IPS-18c (cell line): ENCODE measurements at regions not wholly inside any gene's neighbourhood (a gene's known extent, or its start where the extent isn't known, plus 50 kb on each side); places are given as distances from the start of the nearest gene placed in this dataset.

ENCODE experiments used
- H3K4me3 ChIP-seq: 2 replicates; pipeline ENCODE4 v1.7.0; 2013; ENCODE audit warnings: low read depth, mild to moderate bottlenecking, low read length, moderate library complexity; ENCODE audit not compliant: insufficient read depth
- H3K9me3 ChIP-seq: one replicate; pipeline ENCODE4 v1.6.1; 2013; ENCODE audit warnings: mild to moderate bottlenecking, low read length, moderate library complexity; ENCODE audit not compliant: control insufficient read depth, insufficient read depth

DNA sequence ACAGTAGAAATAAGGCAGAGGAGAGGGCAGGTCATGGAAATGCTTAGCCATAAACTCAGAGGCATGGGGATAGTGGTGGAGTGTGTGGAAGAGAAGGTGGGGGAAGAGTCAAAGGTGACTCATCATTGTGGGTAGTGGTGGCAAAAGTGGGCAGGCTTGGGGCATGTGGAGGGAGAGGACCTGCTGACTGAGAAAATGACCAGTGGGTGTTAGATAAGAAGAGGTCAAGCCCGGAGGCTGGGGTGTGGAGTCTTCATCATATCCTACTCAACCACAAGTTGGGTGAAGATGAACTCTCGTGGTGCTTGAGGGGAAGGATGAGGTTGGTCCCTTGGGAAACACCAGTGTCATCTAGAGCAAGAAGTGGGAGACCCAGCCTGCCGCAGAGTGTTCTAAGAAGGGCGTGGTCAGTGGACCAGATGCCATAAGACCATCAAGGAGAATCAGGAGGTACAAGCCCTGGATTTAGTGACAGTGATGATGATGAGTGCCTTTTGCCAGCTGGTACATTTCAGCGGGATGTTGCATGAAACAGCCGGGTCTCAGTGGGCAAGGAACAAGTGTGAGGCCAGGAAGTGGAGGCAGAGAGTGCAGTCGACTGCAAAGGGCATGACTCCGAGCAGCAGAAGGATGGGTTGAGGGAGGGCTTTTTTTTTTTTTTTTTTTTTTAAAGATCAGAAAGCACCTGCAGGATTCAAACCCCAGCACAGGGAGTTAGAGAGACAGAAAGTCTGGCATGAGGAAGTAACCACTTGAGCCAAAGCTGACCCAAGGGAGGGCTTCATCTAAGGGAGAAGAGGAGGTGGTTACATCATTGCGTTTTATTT is 122.6 kb upstream of the SPRED2 start:
- H3K9me3 ChIP-seq = no peaks in the 10 kb centered on the region

DNA sequence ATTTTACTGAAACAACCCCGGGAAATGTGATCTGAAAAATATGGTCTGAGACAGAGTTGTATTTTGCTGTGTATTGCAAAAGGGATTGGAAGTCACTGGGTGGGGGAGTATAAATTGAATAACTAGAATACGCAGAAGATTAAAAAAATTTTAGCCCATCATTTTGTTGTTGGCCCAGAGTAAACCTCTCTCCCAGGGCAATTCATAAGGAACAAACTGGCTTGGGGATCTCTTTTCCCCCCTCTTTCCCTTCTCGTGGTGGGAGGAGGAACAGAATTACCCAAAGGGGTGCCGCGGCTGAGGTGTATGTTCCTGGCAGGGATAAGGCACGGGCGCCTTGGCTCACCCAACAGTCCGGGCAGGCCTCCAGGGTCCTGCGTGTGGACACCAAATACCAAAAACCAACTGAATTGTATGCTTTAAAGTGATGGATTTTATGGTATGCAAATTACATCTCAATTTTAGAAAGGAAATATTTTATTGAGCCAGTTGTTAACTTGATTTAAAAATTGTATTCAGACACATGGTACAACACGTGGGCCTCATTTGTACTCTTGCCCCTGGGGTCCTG is 121.2 kb upstream of the SPRED2 start:
- no peak overlapping the region for H3K4me3 ChIP-seq
- no peaks in the 10 kb centered on the region for H3K9me3 ChIP-seq

More for the DNA sequence above, 122.6 kb upstream of the SPRED2 start:
- no peak overlapping the region for H3K4me3 ChIP-seq

GRCh38 chr2:65551528-65551927 is 119.1 kb upstream of the SPRED2 start:
- Histone ChIP-seq H3K9me3 (no peaks in the 10 kb centered on the region), H3K4me3 (no peak overlapping the region)

GRCh38 chr2:65550246-65550645 is 117.8 kb upstream of the SPRED2 start:
- H3K4me3 ChIP-seq = no peak overlapping the region
- no peaks in the 10 kb centered on the region for H3K9me3 ChIP-seq

- Histone ChIP-seq H3K9me3 (no peaks in the 10 kb centered on the region), H3K4me3 (no peak overlapping the region)
Measured at GRCh38 chr2:65549631-65550030, 117.2 kb upstream of the SPRED2 start.

DNA sequence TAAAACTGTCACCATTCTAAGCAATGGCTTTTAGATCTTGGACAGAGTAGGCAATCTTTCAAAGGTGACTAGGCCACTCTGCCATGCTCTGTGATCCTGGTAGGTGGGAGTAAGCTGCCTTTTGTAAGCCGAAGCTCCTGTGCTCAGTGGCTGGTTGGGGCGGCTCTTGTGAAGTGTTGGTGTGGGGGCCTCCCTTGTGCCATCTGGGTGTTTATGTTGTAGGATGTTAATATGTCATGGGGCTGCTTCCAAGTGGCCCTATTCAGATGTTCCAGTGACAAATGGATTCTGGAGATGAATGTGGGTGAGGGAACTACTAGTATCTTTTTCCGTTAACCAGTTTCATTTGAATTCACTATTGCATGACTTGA is 116.8 kb upstream of the SPRED2 start:
- Histone ChIP-seq H3K4me3 (no peak overlapping the region), H3K9me3 (no peaks in the 10 kb centered on the region)

DNA sequence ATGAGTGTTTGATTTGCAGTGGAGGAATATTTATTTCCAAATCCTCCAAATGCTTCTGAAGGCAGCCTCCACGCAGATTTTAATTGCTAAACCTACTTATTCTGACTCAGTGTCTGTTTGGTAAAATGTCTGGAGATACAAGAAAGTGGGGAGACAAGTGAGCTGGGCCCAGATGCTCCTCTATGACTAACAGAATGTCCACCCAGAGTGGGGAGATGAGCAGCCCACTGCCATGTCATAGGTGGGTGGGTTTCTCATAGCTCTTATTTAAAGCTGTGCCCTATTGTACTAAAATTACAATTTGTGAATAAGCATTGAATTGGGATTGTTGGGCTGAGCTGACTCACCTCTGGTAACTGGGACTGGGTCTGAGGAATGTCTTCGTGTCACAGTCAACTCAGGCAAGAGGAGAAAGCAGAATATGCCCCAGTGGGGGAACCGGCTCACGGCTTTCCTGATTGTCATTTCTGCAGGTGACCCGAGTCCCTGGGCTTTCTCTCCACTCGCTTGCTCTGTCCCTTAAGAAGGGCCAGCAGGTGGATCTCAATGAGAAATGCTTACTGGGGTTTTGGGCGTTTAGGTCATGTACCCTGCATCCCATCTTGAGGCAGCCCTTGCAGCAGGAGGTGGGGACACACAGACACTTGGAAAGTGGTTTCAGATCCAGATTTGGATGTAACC is 116.3 kb upstream of the SPRED2 start:
- Histone ChIP-seq H3K9me3 (no peaks in the 10 kb centered on the region), H3K4me3 (no peak overlapping the region)

GRCh38 chr2:65548064-65548463 is 115.7 kb upstream of the SPRED2 start:
- no peak overlapping the region for H3K4me3 ChIP-seq
- no peaks in the 10 kb centered on the region for H3K9me3 ChIP-seq

GRCh38 chr2:65545837-65546805 is 113.7 kb upstream of the SPRED2 start:
- Histone ChIP-seq H3K9me3 (no peaks in the 10 kb centered on the region), H3K4me3 (no peak overlapping the region)

DNA sequence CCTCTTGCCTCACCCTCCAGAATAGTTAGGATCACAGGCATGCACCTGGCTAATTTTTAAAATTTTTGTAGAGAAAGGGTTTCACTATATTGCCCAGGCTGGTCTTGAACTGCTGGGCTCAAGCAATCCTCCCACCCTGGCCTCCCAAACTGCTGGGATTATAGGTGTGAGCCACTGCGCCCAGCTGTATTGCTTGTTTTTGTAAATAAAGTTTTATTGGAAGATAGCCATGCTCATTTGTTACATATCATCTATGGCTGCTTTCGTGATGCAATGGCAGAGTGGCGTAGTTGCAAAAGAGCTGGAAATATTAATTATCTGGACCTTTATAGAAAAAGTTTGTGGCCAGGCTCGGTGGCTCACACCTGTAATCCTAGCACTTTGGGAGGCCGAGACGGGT is 109.4 kb upstream of the SPRED2 start:
- no peak overlapping the region for H3K4me3 ChIP-seq

DNA sequence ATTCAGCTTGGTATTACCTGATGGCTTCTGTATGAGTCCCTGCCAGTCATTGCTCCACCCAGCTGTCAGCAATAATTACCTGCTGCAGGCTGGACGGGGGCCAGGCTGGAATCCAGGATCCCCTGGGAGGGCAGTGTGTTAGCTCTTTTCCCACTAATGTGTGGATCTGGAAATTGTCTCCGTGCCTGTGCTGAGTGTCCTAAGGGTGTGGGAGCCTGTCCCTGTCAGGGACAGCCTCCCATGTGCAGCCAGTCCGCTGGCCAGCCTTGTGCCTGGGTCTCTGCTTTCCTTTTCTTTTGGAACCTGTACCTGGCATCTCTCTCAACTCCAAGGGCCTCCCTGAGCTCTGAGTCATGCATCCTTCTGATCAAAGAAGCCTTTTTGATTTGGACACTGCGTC is 107.2 kb upstream of the SPRED2 start:
- no peaks in the 10 kb centered on the region for H3K9me3 ChIP-seq
- no peak overlapping the region for H3K4me3 ChIP-seq

More for the DNA sequence above, 109.4 kb upstream of the SPRED2 start:
- H3K9me3 ChIP-seq = no peaks in the 10 kb centered on the region

DNA sequence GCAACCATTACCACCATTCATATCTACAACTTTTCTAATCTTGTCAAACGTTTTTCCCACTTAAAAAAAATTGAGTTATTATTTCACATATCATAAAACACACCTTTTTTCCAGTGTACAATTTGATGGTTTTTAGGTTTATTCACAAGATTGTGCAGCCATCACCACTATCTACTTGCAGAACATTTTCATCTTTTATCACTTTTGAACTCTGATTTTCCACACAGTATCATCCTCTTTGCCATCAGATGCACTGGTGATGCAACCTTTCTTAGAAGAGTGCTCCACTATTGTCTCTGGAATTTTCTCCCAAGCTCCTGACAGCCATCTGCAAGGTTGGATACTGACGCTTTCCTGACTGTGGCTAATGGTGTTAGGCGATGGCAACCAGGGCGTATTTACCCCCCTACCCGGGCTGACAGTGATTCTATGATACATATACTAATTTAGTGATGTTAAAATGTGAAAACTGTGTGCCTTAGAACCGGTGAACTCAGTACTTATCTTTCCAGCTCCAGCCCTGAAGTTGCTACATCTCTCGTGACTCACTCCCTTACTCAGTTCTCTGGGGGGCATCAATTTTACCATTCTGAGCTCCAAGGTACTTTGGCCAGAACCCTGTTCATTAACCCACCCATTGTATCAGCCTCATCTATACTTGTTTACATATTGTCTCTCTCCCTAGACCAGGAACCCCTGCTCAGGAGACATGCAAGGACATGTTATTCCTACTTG is 105.4 kb upstream of the SPRED2 start:
- H3K9me3 ChIP-seq = no peaks in the 10 kb centered on the region

DNA sequence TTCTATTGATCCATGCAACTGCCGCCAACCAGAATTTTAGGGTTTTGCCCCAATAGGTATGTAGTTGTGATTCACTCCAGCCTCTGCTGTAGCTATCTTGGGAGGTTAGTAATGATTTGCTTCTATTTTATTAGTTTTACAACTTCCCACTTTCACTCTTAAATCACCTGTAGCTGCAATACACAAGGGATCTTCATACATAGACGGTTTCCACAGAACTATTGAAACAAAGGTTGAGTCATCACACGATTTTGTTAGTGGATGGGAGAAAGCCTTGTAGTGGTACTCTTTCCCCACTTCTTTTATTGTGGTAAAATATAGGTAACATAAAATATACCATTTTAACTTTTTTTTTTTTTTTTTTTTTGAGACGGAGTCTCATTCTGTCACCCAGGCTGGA is 104.2 kb upstream of the SPRED2 start:
- Histone ChIP-seq H3K9me3 (no peaks in the 10 kb centered on the region), H3K4me3 (no peak overlapping the region)

More for the DNA sequence above, 105.4 kb upstream of the SPRED2 start:
- H3K4me3 ChIP-seq = no peak overlapping the region

DNA sequence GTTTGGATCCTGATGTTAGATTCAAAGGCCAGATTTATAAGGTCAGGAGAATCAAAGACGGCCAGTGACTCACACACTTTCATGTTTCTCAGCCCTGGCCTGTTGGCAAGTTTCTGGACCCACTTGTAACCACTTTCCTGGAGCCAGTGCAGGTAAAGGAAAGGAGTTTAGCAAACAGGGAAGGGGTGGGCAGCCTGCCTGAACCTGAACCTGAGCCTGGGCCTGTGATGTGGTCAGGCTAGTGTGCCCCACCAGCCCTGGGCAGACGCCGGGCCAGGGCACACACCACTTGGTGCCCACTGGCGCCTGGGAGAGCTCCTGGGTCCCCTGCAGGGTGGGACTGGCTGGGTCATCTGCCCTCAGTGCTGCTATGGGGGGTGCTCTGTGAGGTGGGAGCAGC is 100.5 kb upstream of the SPRED2 start:
- H3K4me3 ChIP-seq = no peak overlapping the region
- H3K9me3 ChIP-seq = no peaks in the 10 kb centered on the region

GRCh38 chr2:65532326-65532725 is 99.9 kb upstream of the SPRED2 start:
- no peaks in the 10 kb centered on the region for H3K9me3 ChIP-seq
- H3K4me3 ChIP-seq = no peak overlapping the region

- no peak overlapping the region for H3K4me3 ChIP-seq
Measured at GRCh38 chr2:65530547-65531320, 98.3 kb upstream of the SPRED2 start.

More at GRCh38 chr2:65530547-65531320, 98.3 kb upstream of the SPRED2 start:
- H3K9me3 ChIP-seq = no peaks in the 10 kb centered on the region
